Upper lobe of right lung (tissue), 1 donor: ENCODE measurements at regions not wholly inside any gene's neighbourhood (a gene's known extent, or its start where the extent isn't known, plus 50 kb on each side); places are given as distances from the start of the nearest gene placed in this dataset.

Experiments
- ATAC-seq: fragments of 200-7000 bp; cut with Tn5 transposase; one replicate; pipeline ENCODE4 v1.9.1; 2020; ENCODE audit warnings: mild to moderate bottlenecking, moderate library complexity
- DNase-seq: peaks from one replicate; pipeline ENCODE4 v3.0.0-alpha.2; 2020
- H3K27ac ChIP-seq: fragments of 200-600 bp; one replicate; pipeline ENCODE4 v1.8.0; 2022
- H3K27me3 ChIP-seq: fragments of 200-600 bp; one replicate; pipeline ENCODE4 v1.8.0; 2022; ENCODE audit warnings: mild to moderate bottlenecking
- H3K36me3 ChIP-seq: fragments of 200-600 bp; one replicate; pipeline ENCODE4 v1.8.0; 2022
- H3K4me1 ChIP-seq: fragments of 200-600 bp; one replicate; pipeline ENCODE4 v1.8.0; 2022
- H3K4me3 ChIP-seq: fragments of 200-600 bp; one replicate; pipeline ENCODE4 v1.8.0; 2022; ENCODE audit warnings: mild to moderate bottlenecking
- H3K9me3 ChIP-seq: fragments of 200-600 bp; one replicate; pipeline ENCODE4 v1.8.0; 2022
- CTCF ChIP-seq: fragments of 200-600 bp; IDR thresholded peaks from one replicate; pipeline ENCODE4 v1.8.0; 2022; ENCODE audit warnings: antibody characterized with exemption
- intact Hi-C: fragments of 100-400 bp; cut with DNase I; formaldehyde crosslinking; loops from one replicate; pipeline ENCODE4 v1.11.0; 2022
- donor health status: DM: no; HTN: yes; CAD: no; lungs with severe emphysema.

GRCh38 chr3:95607926-95608325, 1206.5 kb upstream of the EPHA6 start:
- intact Hi-C loops = no loop called here
- H3K9me3 ChIP-seq = peaks cover 3% of the 10 kb centered on the region
- no peaks in the 10 kb centered on the region for H3K36me3 ChIP-seq
- no peak for TF ChIP-seq CTCF
- no peak overlapping the region for H3K4me3 ChIP-seq
- H3K27me3 ChIP-seq = no peaks in the 10 kb centered on the region
- no peak overlapping the region for H3K27ac ChIP-seq
- ATAC-seq (no peak), DNase-seq (no peak)
- no peaks in the 10 kb centered on the region for H3K4me1 ChIP-seq

GRCh38 chr3:95609411-95609810, 1205.0 kb upstream of the EPHA6 start:
- no peak for DNase-seq
- no peak overlapping the region for H3K4me3 ChIP-seq
- H3K4me1 ChIP-seq = no peaks in the 10 kb centered on the region
- no peaks in the 10 kb centered on the region for H3K36me3 ChIP-seq
- intact Hi-C loops = no loop called here
- no peaks in the 10 kb centered on the region for H3K27me3 ChIP-seq
- peaks cover 3% of the 10 kb centered on the region for H3K9me3 ChIP-seq
- ATAC-seq = no peak
- H3K27ac ChIP-seq = no peak overlapping the region
- TF ChIP-seq CTCF = no peak

GRCh38 chr3:95612611-95613010, 1201.8 kb upstream of the EPHA6 start:
- DNase-seq (no peak), ATAC-seq (no peak)
- Histone ChIP-seq H3K4me1 (no peaks in the 10 kb centered on the region), H3K27ac (no peak overlapping the region), H3K27me3 (no peaks in the 10 kb centered on the region), H3K36me3 (no peaks in the 10 kb centered on the region), H3K9me3 (peaks cover 3% of the 10 kb centered on the region), H3K4me3 (no peak overlapping the region)
- TF ChIP-seq CTCF = no peak
- intact Hi-C loops = no loop called here

- TF ChIP-seq CTCF = no peak
- DNase-seq (no peak), ATAC-seq (no peak)
- no peaks in the 10 kb centered on the region for H3K36me3 ChIP-seq
- intact Hi-C loops = no loop called here
- H3K9me3 ChIP-seq = no peaks in the 10 kb centered on the region
- H3K4me1 ChIP-seq = no peaks in the 10 kb centered on the region
- no peak overlapping the region for H3K4me3 ChIP-seq
- no peaks in the 10 kb centered on the region for H3K27me3 ChIP-seq
- H3K27ac ChIP-seq = no peak overlapping the region
Measured at GRCh38 chr3:95613993-95614392, 1200.4 kb upstream of the EPHA6 start.

GRCh38 chr3:95615592-95616310, 1198.6 kb upstream of the EPHA6 start:
- no peaks in the 10 kb centered on the region for H3K4me1 ChIP-seq
- DNase-seq = no peak
- H3K27me3 ChIP-seq = no peaks in the 10 kb centered on the region
- intact Hi-C loops = no loop called here
- TF ChIP-seq CTCF = no peak
- no peak for ATAC-seq
- no peaks in the 10 kb centered on the region for H3K9me3 ChIP-seq
- H3K36me3 ChIP-seq = no peaks in the 10 kb centered on the region
- H3K27ac ChIP-seq = no peak overlapping the region
- H3K4me3 ChIP-seq = no peak overlapping the region

GRCh38 chr3:95626107-95626506, 1188.3 kb upstream of the EPHA6 start:
- H3K4me1 ChIP-seq = no peaks in the 10 kb centered on the region
- no peaks in the 10 kb centered on the region for H3K36me3 ChIP-seq
- intact Hi-C loops = no loop called here
- TF ChIP-seq CTCF = no peak
- no peaks in the 10 kb centered on the region for H3K27me3 ChIP-seq
- DNase-seq (no peak), ATAC-seq (no peak)
- no peak overlapping the region for H3K27ac ChIP-seq
- H3K4me3 ChIP-seq = no peak overlapping the region
- no peaks in the 10 kb centered on the region for H3K9me3 ChIP-seq
